SK-N-SH (cell line): ENCODE measurements at regions not wholly inside any gene's neighbourhood (a gene's known extent, or its start where the extent isn't known, plus 50 kb on each side); places are given as distances from the start of the nearest gene placed in this dataset.

ENCODE experiments used
- CTCF ChIA-PET: fragments of 300-600, 350-600 bp; formaldehyde crosslinking; extraction: SDS; loops from one replicate; lab custom pipeline; 2021; lab: Yijun Ruan, JAX
- POLR2A ChIA-PET: fragments of 350-600 bp; sonication (Branson Sonifier 250); formaldehyde crosslinking; extraction: SDS; loops from one replicate; lab custom pipeline; 2020; ENCODE audit warnings: antibody characterized with exemption, inconsistent platforms; lab: Yijun Ruan, JAX
- DNase-seq: peaks from one replicate; pipeline ENCODE4 v3.0.0; 2012
- H2AFZ ChIP-seq: fragments of 200-600 bp; sonication (generic); 2 replicates; pipeline ENCODE4 v1.8.1; 2016; ENCODE audit warnings: antibody characterized with exemption, mild to moderate bottlenecking, low read depth
- H3F3A ChIP-seq: fragments of 200-600 bp; sonication (generic); replicated peaks from 2 replicates; pipeline ENCODE3; 2016; ENCODE audit warnings: antibody characterized with exemption, mild to moderate bottlenecking; ENCODE audit not compliant: insufficient read depth
- H3K27ac ChIP-seq, 2 experiments: fragments of 200-500 bp in 1 of 2; fragments of 200-600 bp in 1 of 2; sonication (Bioruptor generic) in 1 of 2; sonication (generic), shearing (Covaris generic) in 1 of 2; 2 replicates each; pipeline versions ENCODE4 v1.5.1 to v1.6.1; 2014 to 2016; ENCODE audit warnings: low read depth in 2 of 2, inconsistent platforms in 1 of 2, low read length in 1 of 2, mild to moderate bottlenecking in 1 of 2, mixed read lengths in 1 of 2
- H3K27me3 ChIP-seq: fragments of 200-600 bp; sonication (generic), shearing (Covaris generic); 2 replicates; pipeline ENCODE4 v1.6.1; 2016; ENCODE audit warnings: mixed run types; ENCODE audit not compliant: insufficient read depth
- H3K36me3 ChIP-seq, 2 experiments: fragments of 200-500 bp in 1 of 2; fragments of 200-600 bp in 1 of 2; sonication (Bioruptor generic) in 1 of 2; sonication (generic) in 1 of 2; replicated peaks in 1 of 2; 2 replicates each; pipeline versions ENCODE3 to v1.5.1; 2014 to 2016; ENCODE audit warnings: low read length in 1 of 2, mild to moderate bottlenecking in 1 of 2; ENCODE audit not compliant: insufficient read depth in 2 of 2, control insufficient read depth in 1 of 2
- H3K4me1 ChIP-seq, 2 experiments: fragments of 200-500 bp in 1 of 2; fragments of 200-600 bp in 1 of 2; sonication (Bioruptor generic) in 1 of 2; sonication (generic), shearing (Covaris generic) in 1 of 2; 2 replicates each; pipeline versions ENCODE4 v1.5.1 to v1.6.1; 2014 to 2016; ENCODE audit warnings: low read depth in 1 of 2, low read length in 1 of 2, mixed run types in 1 of 2; ENCODE audit not compliant: insufficient read depth in 2 of 2, control insufficient read depth in 1 of 2
- H3K4me2 ChIP-seq: fragments of 200-600 bp; sonication (generic), shearing (Covaris generic); 2 replicates; pipeline ENCODE4 v1.6.1; 2017; ENCODE audit warnings: mixed run types
- H3K4me3 ChIP-seq, 2 experiments: fragments of 200-500 bp in 1 of 2; fragments of 200-600 bp in 1 of 2; sonication (Bioruptor generic) in 1 of 2; sonication (generic), shearing (Covaris generic) in 1 of 2; 2 replicates each; pipeline versions ENCODE4 v1.5.1 to v1.8.1; 2014 to 2016; ENCODE audit warnings: low read depth in 2 of 2, inconsistent platforms in 1 of 2, low read length in 1 of 2, mild to moderate bottlenecking in 1 of 2, mixed read lengths in 1 of 2, moderate library complexity in 1 of 2
- H3K79me2 ChIP-seq: fragments of 200-600 bp; sonication (generic); 2 replicates; pipeline ENCODE4 v1.8.1; 2017; ENCODE audit warnings: mild to moderate bottlenecking; ENCODE audit not compliant: insufficient read depth
- H3K9ac ChIP-seq: fragments of 200-600 bp; sonication (generic); 2 replicates; pipeline ENCODE4 v1.6.1; 2017; ENCODE audit warnings: mixed run types
- H3K9me2 ChIP-seq: fragments of 200-600 bp; sonication (generic); 2 replicates; pipeline ENCODE4 v1.6.1; 2017; ENCODE audit warnings: mixed run types
- H3K9me3 ChIP-seq: fragments of 200-600 bp; sonication (generic); 2 replicates; pipeline ENCODE4 v1.6.1; 2017; ENCODE audit warnings: mixed run types, mild to moderate bottlenecking, moderate library complexity
- H4K20me1 ChIP-seq: fragments of 200-600 bp; sonication (generic); 2 replicates; pipeline ENCODE4 v1.6.1; 2017; ENCODE audit warnings: mild to moderate bottlenecking, mixed run types; ENCODE audit not compliant: insufficient read depth
- ELF1 ChIP-seq: IDR thresholded peaks from 2 replicates; pipeline ENCODE4 v1.4.0; 2012
- EP300 ChIP-seq, 2 experiments: IDR thresholded peaks; 2 replicates each; pipeline versions ENCODE4 v1.4.0 to v1.6.1; 2012; ENCODE audit warnings: borderline replicate concordance in 1 of 2, low read depth in 1 of 2, low read length in 1 of 2
- EZH2phosphoT487 ChIP-seq: fragments of 200-600 bp; sonication (generic); IDR thresholded peaks from 2 replicates; pipeline ENCODE4 v1.6.1; 2017; ENCODE audit warnings: low read depth, mixed run types, mild to moderate bottlenecking, antibody characterized with exemption, moderate library complexity, borderline replicate concordance
- FOXJ3 ChIP-seq: sonication (generic); formaldehyde crosslinking; IDR thresholded peaks from 2 replicates; pipeline ENCODE4 v1.5.1; 2020; ENCODE audit warnings: mild to moderate bottlenecking, missing genetic modification reagents
- FOXM1 ChIP-seq: IDR thresholded peaks from 2 replicates; pipeline ENCODE4 v1.4.0; 2012; ENCODE audit warnings: low read depth, mild to moderate bottlenecking
- GABPA ChIP-seq: IDR thresholded peaks from 2 replicates; pipeline ENCODE4 v1.4.0; 2012; ENCODE audit warnings: low read depth, mild to moderate bottlenecking
- GATA2 ChIP-seq: sonication (generic); formaldehyde crosslinking; IDR thresholded peaks from 2 replicates; pipeline ENCODE4 v1.5.0; 2020; ENCODE audit warnings: mild to moderate bottlenecking, missing genetic modification reagents
- IRF3 ChIP-seq: fragments of 150-350 bp; IDR thresholded peaks from 2 replicates; pipeline ENCODE4 v1.6.1; 2016; ENCODE audit warnings: mild to moderate bottlenecking, low read depth, low read length
- MEF2A ChIP-seq: IDR thresholded peaks from 2 replicates; pipeline ENCODE4 v1.4.0; 2012; ENCODE audit warnings: low read depth, borderline replicate concordance
- NFIC ChIP-seq: IDR thresholded peaks from 2 replicates; pipeline ENCODE4 v1.4.0; 2012; ENCODE audit warnings: borderline replicate concordance
- NRF1 ChIP-seq: IDR thresholded peaks from 2 replicates; pipeline ENCODE4 v1.6.1; 2012; ENCODE audit warnings: low read depth, mild to moderate bottlenecking, low read length
- POLR2AphosphoS5 ChIP-seq: IDR thresholded peaks from 2 replicates; pipeline ENCODE4 v1.6.1; 2012; ENCODE audit warnings: low read depth, low read length
- SMC3 ChIP-seq: IDR thresholded peaks from 2 replicates; pipeline ENCODE4 v1.6.1; 2012; ENCODE audit warnings: low read depth, low read length, improper control_type of control experiment
- TAF1 ChIP-seq: IDR thresholded peaks from 2 replicates; pipeline ENCODE4 v1.6.1; 2012; ENCODE audit warnings: low read depth, mild to moderate bottlenecking, low read length, moderate library complexity, borderline replicate concordance
- TEAD4 ChIP-seq: IDR thresholded peaks from 2 replicates; pipeline ENCODE4 v1.4.0; 2012; ENCODE audit warnings: mild to moderate bottlenecking, borderline replicate concordance; ENCODE audit not compliant: insufficient read depth
- USF1 ChIP-seq: IDR thresholded peaks from 2 replicates; pipeline ENCODE4 v1.4.0; 2012; ENCODE audit warnings: low read depth, borderline replicate concordance
- YY1 ChIP-seq: IDR thresholded peaks from 2 replicates; pipeline ENCODE4 v1.4.0; 2012; ENCODE audit warnings: low read depth, mild to moderate bottlenecking
- WGBS: methylation state at CpG from one replicate; pipeline ENCODE4 v1.1.6; 2017; ENCODE audit warnings: low lambda C conversion rate; 5-methylcytosine and 5-hydroxymethylcytosine counted together

GRCh38 chr4:33625748-33626147, 2618.6 kb downstream of the ARAP2 start:
- Histone ChIP-seq H3K27me3 (no peaks in the 10 kb centered on the region), H3K9me3 (no peaks in the 10 kb centered on the region), H3K36me3 (no peaks in the 10 kb centered on the region), H3K27ac (no peak overlapping the region), H3K4me2 (no peak overlapping the region)
- TF ChIP-seq FOXJ3 (CRISPR knock-in tag): no peak
- TF ChIP-seq NRF1: no peak
- TF ChIP-seq ELF1: no peak
- TF ChIP-seq EP300 (IDR thresholded peaks at IDR 0.05; ENCODE audit: borderline replicate concordance in 1 of 2, low read depth in 1 of 2, low read length in 1 of 2): no peak
- TF ChIP-seq FOXM1: no peak
- no peak for TF ChIP-seq IRF3
- no peak for TF ChIP-seq GABPA
- TF ChIP-seq EZH2phosphoT487: no peak
- no peak for TF ChIP-seq TEAD4
- no peak for TF ChIP-seq MEF2A
- no peak for TF ChIP-seq YY1
- TF ChIP-seq TAF1: no peak
- TF ChIP-seq NFIC: no peak
- TF ChIP-seq POLR2AphosphoS5: no peak
- TF ChIP-seq, all 33 proteins: peak for 0
- Histone ChIP-seq H3K4me1 (no peaks in the 10 kb centered on the region), H4K20me1 (no peaks in the 10 kb centered on the region), H3K9me2 (no peaks in the 10 kb centered on the region), H3K9ac (no peak overlapping the region), H3K4me3 (no peak overlapping the region), H3K79me2 (no peaks in the 10 kb centered on the region), H3F3A (no peaks in the 10 kb centered on the region), H2AFZ (no peak overlapping the region)
- DNase-seq: no peak
- POLR2A ChIA-PET: no interaction called here
- CTCF ChIA-PET: no interaction called here

- POLR2A ChIA-PET: no interaction called here
- no peaks in the 10 kb centered on the region for H3K4me1 ChIP-seq
- no peak overlapping the region for H3K9ac ChIP-seq
- H3K79me2 ChIP-seq: no peaks in the 10 kb centered on the region
- H2AFZ ChIP-seq: no peak overlapping the region
- H3K9me2 ChIP-seq: no peaks in the 10 kb centered on the region
- no peak for TF ChIP-seq GATA2 (CRISPR knock-in tag)
- TF ChIP-seq SMC3: no peak
- TF ChIP-seq USF1: no peak
- no peak for TF ChIP-seq FOXJ3 (CRISPR knock-in tag)
- TF ChIP-seq FOXM1: no peak
- H3K36me3 ChIP-seq: no peaks in the 10 kb centered on the region
- no peaks in the 10 kb centered on the region for H3K9me3 ChIP-seq
- H3K27ac ChIP-seq: no peak overlapping the region
- no peaks in the 10 kb centered on the region for H4K20me1 ChIP-seq
- CTCF ChIA-PET: no interaction called here
- no peak for DNase-seq
- H3K4me2 ChIP-seq: no peak overlapping the region
- H3K4me3 ChIP-seq: no peak overlapping the region
- H3K27me3 ChIP-seq: no peaks in the 10 kb centered on the region
- H3F3A ChIP-seq: no peaks in the 10 kb centered on the region
- WGBS: 18% methylated on average over 5 of the region's 5 CpGs
Observed at GRCh38 chr4:33626221-33626620, 2618.1 kb downstream of the ARAP2 start.
